Mesenchymal stem cell (in vitro differentiated cells and primary cell): ENCODE measurements at regions not wholly inside any gene's neighbourhood (a gene's known extent, or its start where the extent isn't known, plus 50 kb on each side); places are given as distances from the start of the nearest gene placed in this dataset.

Source experiments
- DNase-seq: peaks from one replicate; pipeline ENCODE4 v3.0.0-alpha.2; 2013
- H2AFZ ChIP-seq: one replicate; pipeline ENCODE4 v1.6.1; 2013; ENCODE audit warnings: low read depth, mild to moderate bottlenecking, control low read depth, inconsistent platforms, low read length, moderate library complexity
- H2AK5ac ChIP-seq: 2 replicates; pipeline ENCODE4 v1.6.1; 2013; ENCODE audit warnings: low read length, moderate library complexity, mild to moderate bottlenecking, inconsistent platforms; ENCODE audit not compliant: severe bottlenecking
- H2BK120ac ChIP-seq: one replicate; pipeline ENCODE4 v1.6.1; 2013; ENCODE audit warnings: low read depth, mild to moderate bottlenecking, inconsistent platforms, low read length, moderate library complexity
- H2BK12ac ChIP-seq, 2 experiments: one replicate each; pipeline ENCODE4 v1.6.1; 2013; ENCODE audit warnings: inconsistent platforms in 2 of 2, low read length in 2 of 2, mild to moderate bottlenecking in 2 of 2, moderate library complexity in 2 of 2, control low read depth in 1 of 2
- H2BK15ac ChIP-seq: one replicate; pipeline ENCODE4 v1.6.1; 2013; ENCODE audit warnings: mild to moderate bottlenecking, low read depth, inconsistent platforms; ENCODE audit not compliant: poor library complexity, severe bottlenecking
- H2BK5ac ChIP-seq: 2 replicates; pipeline ENCODE4 v1.6.1; 2013; ENCODE audit warnings: low read depth, mild to moderate bottlenecking, low read length, control low read depth, inconsistent platforms; ENCODE audit not compliant: poor library complexity, severe bottlenecking
- H3K14ac ChIP-seq, 2 experiments: one replicate each; pipeline ENCODE4 v1.6.1; 2013; ENCODE audit warnings: inconsistent platforms in 2 of 2, low read length in 2 of 2, control low read depth in 1 of 2, mild to moderate bottlenecking in 1 of 2, moderate library complexity in 1 of 2
- H3K18ac ChIP-seq, 2 experiments: one replicate each; pipeline ENCODE4 v1.6.1; 2013; ENCODE audit warnings: inconsistent platforms in 2 of 2, low read length in 2 of 2, control low read depth in 1 of 2, low read depth in 1 of 2, mild to moderate bottlenecking in 1 of 2
- H3K23ac ChIP-seq, 2 experiments: one replicate each; pipeline ENCODE4 v1.6.1; 2013; ENCODE audit warnings: inconsistent platforms in 2 of 2, low read length in 2 of 2, mild to moderate bottlenecking in 2 of 2, moderate library complexity in 2 of 2, control low read depth in 1 of 2
- H3K27ac ChIP-seq: 2 replicates; pipeline ENCODE4 v1.5.1; 2013; ENCODE audit warnings: mild to moderate bottlenecking, moderate library complexity, low read length, control low read depth, inconsistent platforms; ENCODE audit not compliant: poor library complexity, severe bottlenecking
- H3K27me3 ChIP-seq, 2 experiments: 2 replicates each; pipeline versions ENCODE4 v1.6.1 to v1.7.0; 2013; ENCODE audit warnings: low read length in 2 of 2, mild to moderate bottlenecking in 2 of 2, moderate library complexity in 2 of 2, control low read depth in 1 of 2, inconsistent platforms in 1 of 2; ENCODE audit not compliant: control insufficient read depth in 1 of 2, insufficient read depth in 1 of 2
- H3K36me3 ChIP-seq, 2 experiments: 2 replicates each; pipeline versions ENCODE4 v1.6.1 to v1.7.0; 2013; ENCODE audit warnings: low read length in 2 of 2, control low read depth in 1 of 2, inconsistent platforms in 1 of 2, low read depth in 1 of 2, mild to moderate bottlenecking in 1 of 2; ENCODE audit not compliant: insufficient read depth in 2 of 2, control insufficient read depth in 1 of 2
- H3K4ac ChIP-seq, 2 experiments: one replicate each; pipeline ENCODE4 v1.6.1; 2013; ENCODE audit warnings: inconsistent platforms in 2 of 2, low read length in 2 of 2, mild to moderate bottlenecking in 2 of 2, moderate library complexity in 2 of 2, control low read depth in 1 of 2, low read depth in 1 of 2
- H3K4me1 ChIP-seq: 2 replicates; pipeline ENCODE4 v1.6.1; 2013; ENCODE audit warnings: low read depth, low read length, control low read depth; ENCODE audit not compliant: control insufficient read depth, insufficient read depth
- H3K4me2 ChIP-seq: 2 replicates; pipeline ENCODE4 v1.6.1; 2013; ENCODE audit warnings: low read length, mild to moderate bottlenecking, inconsistent platforms; ENCODE audit not compliant: poor library complexity, severe bottlenecking
- H3K4me3 ChIP-seq, 2 experiments: 2 replicates each; pipeline versions ENCODE4 v1.5.1 to v1.7.0; 2013; ENCODE audit warnings: low read length in 2 of 2, mild to moderate bottlenecking in 2 of 2, control low read depth in 1 of 2, low read depth in 1 of 2; ENCODE audit not compliant: insufficient read depth in 1 of 2
- H3K79me1 ChIP-seq: replicated peaks from 2 replicates; pipeline ENCODE4 v1.6.1; 2013; ENCODE audit warnings: mild to moderate bottlenecking, control low read depth, low read length, inconsistent platforms; ENCODE audit not compliant: poor library complexity, severe bottlenecking
- H3K9ac ChIP-seq: 2 replicates; pipeline ENCODE4 v1.7.0; 2013; ENCODE audit warnings: mild to moderate bottlenecking, low read length, moderate library complexity
- H3K9me3 ChIP-seq: 2 replicates; pipeline ENCODE4 v1.7.0; 2013; ENCODE audit warnings: mild to moderate bottlenecking, low read length; ENCODE audit not compliant: control insufficient read depth
- H4K8ac ChIP-seq: one replicate; pipeline ENCODE4 v1.6.1; 2013; ENCODE audit warnings: inconsistent platforms, mild to moderate bottlenecking, low read length, moderate library complexity
- H4K91ac ChIP-seq: one replicate; pipeline ENCODE4 v1.6.1; 2013; ENCODE audit warnings: mild to moderate bottlenecking, low read length, inconsistent platforms
- WGBS: methylation state at CpG from one replicate; pipeline ENCODE4 v1.1.7; 2013; ENCODE audit warnings: mixed read lengths; 5-methylcytosine and 5-hydroxymethylcytosine counted together

- WGBS, result 97% methylated on average over 5 of the region's 5 CpGs
- H3K36me3 ChIP-seq, result no peaks in the 10 kb centered on the region
- no peak overlapping the region for H2BK5ac ChIP-seq
- H3K4ac ChIP-seq, result no peak overlapping the region
- DNase-seq, result no peak
- no peak overlapping the region for H2AFZ ChIP-seq
- H2BK120ac ChIP-seq, result no peak overlapping the region
- no peak overlapping the region for H3K27ac ChIP-seq
- peak overlapping the region in 1 of 2 experiments; percentile 21 for H3K18ac ChIP-seq
- H4K91ac ChIP-seq, result no peak overlapping the region
- peaks cover 13 to 19% of the 10 kb centered on the region in 2 experiments for H3K27me3 ChIP-seq
- H3K4me2 ChIP-seq, result no peak overlapping the region
- no peak overlapping the region for H4K8ac ChIP-seq
- H3K4me1 ChIP-seq, result no peaks in the 10 kb centered on the region
- H3K4me3 ChIP-seq, result no peak overlapping the region
- H3K79me1 ChIP-seq, result no peaks in the 10 kb centered on the region
- H3K9ac ChIP-seq, result no peak overlapping the region
- no peak overlapping the region for H3K14ac ChIP-seq
- H2AK5ac ChIP-seq, result no peak overlapping the region
- no peak overlapping the region for H2BK15ac ChIP-seq
- no peak overlapping the region for H3K23ac ChIP-seq
- no peaks in the 10 kb centered on the region for H3K9me3 ChIP-seq
- H2BK12ac ChIP-seq, result peak overlapping the region in 1 of 2 experiments; percentile 42
Measured at GRCh38 chr10:15452545-15452944, 81.5 kb upstream of the FAM171A1 start.

DNA sequence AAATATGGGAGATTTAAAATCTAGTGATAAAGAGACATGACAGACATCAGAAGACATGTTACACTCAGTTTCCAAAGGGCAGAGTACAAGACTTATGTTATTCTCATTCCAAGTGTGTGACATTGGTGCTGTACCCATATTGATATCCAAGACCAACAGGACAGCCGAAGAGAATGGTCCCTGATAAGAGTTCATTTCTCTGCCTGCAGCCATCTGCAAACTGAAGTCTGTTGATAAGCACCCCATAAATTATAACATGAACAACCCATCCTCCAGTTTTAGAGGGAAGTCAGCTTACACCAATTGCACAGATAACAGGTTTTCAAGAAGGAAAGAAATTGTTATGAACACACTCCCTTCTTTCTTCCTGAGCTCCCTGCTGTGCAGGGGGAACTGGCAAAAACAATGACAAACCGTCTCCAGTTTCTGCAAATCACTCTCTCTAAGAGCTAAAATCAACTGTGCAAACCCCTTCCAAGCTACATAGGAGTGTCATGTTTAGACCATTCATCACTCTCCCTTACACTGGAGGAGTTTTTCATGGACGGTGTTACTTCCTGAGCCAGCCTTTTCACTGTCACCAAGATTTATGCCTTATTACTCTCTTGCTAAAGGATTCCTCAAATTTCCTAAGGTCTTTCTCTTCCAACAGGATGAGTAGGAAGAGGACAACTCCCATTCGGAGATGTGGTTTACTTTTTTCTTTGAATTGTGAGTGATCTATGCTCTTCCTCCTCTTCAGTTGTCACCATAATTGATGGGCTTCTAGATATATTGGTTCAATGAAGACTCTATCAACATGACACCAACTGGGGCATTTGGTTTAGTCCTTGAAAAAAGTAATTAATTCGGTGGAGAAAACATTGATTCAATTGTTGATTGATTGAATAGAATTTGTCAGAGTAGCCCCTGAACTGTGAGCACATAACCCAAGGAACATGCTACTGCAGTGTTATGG lies 80.3 kb upstream of the FAM171A1 start:
- H3K36me3 ChIP-seq, result no peaks in the 10 kb centered on the region
- H4K91ac ChIP-seq, result no peak overlapping the region
- H2BK120ac ChIP-seq, result no peak overlapping the region
- H3K14ac ChIP-seq, result no peak overlapping the region
- no peaks in the 10 kb centered on the region for H3K79me1 ChIP-seq
- H3K4ac ChIP-seq, result no peak overlapping the region
- peak; percentile 44 for DNase-seq
- no peak overlapping the region for H2BK5ac ChIP-seq
- H3K4me3 ChIP-seq, result no peak overlapping the region
- 13% methylated on average over 4 of the region's 5 CpGs for WGBS
- no peak overlapping the region for H2BK12ac ChIP-seq
- no peaks in the 10 kb centered on the region for H3K9me3 ChIP-seq
- no peak overlapping the region for H3K18ac ChIP-seq
- H3K27me3 ChIP-seq, result peaks cover 13 to 22% of the 10 kb centered on the region in 2 experiments
- no peak overlapping the region for H2AFZ ChIP-seq
- H2AK5ac ChIP-seq, result no peak overlapping the region
- H3K9ac ChIP-seq, result no peak overlapping the region
- H2BK15ac ChIP-seq, result no peak overlapping the region
- no peak overlapping the region for H4K8ac ChIP-seq
- H3K4me1 ChIP-seq, result no peaks in the 10 kb centered on the region
- no peak overlapping the region for H3K23ac ChIP-seq
- no peak overlapping the region for H3K27ac ChIP-seq
- no peak overlapping the region for H3K4me2 ChIP-seq

DNA sequence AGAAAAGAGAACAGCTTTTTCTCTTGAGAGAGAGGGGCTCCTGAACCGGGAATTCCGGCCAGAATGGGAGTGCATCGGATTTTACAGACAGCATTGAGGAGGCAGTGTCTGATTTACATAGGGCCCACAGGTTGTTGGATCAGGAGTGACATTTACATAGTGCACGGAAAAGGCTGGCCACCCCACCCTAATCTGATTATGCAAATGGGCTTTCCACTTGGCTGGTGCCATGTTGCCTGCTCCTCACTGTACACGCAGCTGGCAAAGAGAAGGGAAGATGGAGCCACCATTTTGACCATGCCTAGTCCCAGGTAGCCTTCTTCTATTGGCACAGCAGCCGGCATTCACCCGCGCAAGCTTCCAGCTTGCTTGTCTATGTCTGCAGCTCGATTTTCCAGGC lies 77.5 kb upstream of the FAM171A1 start:
- no peak overlapping the region for H3K18ac ChIP-seq
- no peaks in the 10 kb centered on the region for H3K9me3 ChIP-seq
- H3K23ac ChIP-seq, result no peak overlapping the region
- H4K91ac ChIP-seq, result no peak overlapping the region
- WGBS, result 92% methylated on average over 9 of the region's 9 CpGs
- no peak overlapping the region for H2BK5ac ChIP-seq
- H4K8ac ChIP-seq, result no peak overlapping the region
- no peak overlapping the region for H3K9ac ChIP-seq
- H3K79me1 ChIP-seq, result no peaks in the 10 kb centered on the region
- no peak overlapping the region for H2AFZ ChIP-seq
- no peak overlapping the region for H2BK120ac ChIP-seq
- H3K14ac ChIP-seq, result no peak overlapping the region
- DNase-seq, result no peak
- no peak overlapping the region for H3K4me2 ChIP-seq
- H3K4me1 ChIP-seq, result no peaks in the 10 kb centered on the region
- no peak overlapping the region for H3K4ac ChIP-seq
- H3K4me3 ChIP-seq, result no peak overlapping the region
- H3K36me3 ChIP-seq, result no peaks in the 10 kb centered on the region
- H3K27ac ChIP-seq, result no peak overlapping the region
- H2AK5ac ChIP-seq, result no peak overlapping the region
- H2BK12ac ChIP-seq, result no peak overlapping the region
- H3K27me3 ChIP-seq, result peaks cover 9 to 25% of the 10 kb centered on the region in 2 experiments
- no peak overlapping the region for H2BK15ac ChIP-seq

DNA sequence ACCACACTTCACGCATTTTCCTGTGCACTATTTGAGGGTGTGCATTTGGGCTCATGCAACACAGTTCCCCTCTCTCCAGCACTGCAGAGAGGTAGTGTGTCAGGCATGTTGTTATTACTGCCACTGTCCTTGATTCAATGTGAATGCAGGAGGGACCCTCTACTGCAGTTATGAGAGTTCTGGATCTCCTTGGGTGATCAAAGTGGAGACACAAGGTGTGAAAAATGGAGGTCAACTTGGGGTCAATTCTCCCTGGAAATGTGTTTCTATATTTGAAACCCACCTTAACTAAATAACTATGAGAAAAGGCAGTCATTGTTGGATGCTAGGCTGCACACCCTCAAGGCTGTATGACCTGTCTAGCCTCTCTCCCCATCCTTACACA lies 73.9 kb upstream of the FAM171A1 start:
- Histone ChIP-seq H2BK12ac (no peak overlapping the region), H2BK120ac (no peak overlapping the region), H4K8ac (no peak overlapping the region), H3K9me3 (no peaks in the 10 kb centered on the region), H3K4me3 (no peak overlapping the region), H3K4me2 (no peak overlapping the region), H4K91ac (no peak overlapping the region), H2BK5ac (no peak overlapping the region), H3K4ac (no peak overlapping the region), H3K9ac (no peak overlapping the region), H3K18ac (no peak overlapping the region), H3K27me3 (peaks cover 0 to 16% of the 10 kb centered on the region in 2 experiments), H2AK5ac (no peak overlapping the region), H2BK15ac (no peak overlapping the region), H3K14ac (no peak overlapping the region), H3K23ac (no peak overlapping the region), H3K79me1 (no peaks in the 10 kb centered on the region), H2AFZ (no peak overlapping the region), H3K36me3 (no peaks in the 10 kb centered on the region), H3K27ac (no peak overlapping the region), H3K4me1 (no peaks in the 10 kb centered on the region)
- 85% methylated on average over 1 of the region's 1 CpG for WGBS
- DNase-seq, result no peak
